ENCODE measurements at regions not wholly inside any gene's neighbourhood (a gene's known extent, or its start where the extent isn't known, plus 50 kb on each side); places are given as distances from the start of the nearest gene placed in this dataset.

DNA sequence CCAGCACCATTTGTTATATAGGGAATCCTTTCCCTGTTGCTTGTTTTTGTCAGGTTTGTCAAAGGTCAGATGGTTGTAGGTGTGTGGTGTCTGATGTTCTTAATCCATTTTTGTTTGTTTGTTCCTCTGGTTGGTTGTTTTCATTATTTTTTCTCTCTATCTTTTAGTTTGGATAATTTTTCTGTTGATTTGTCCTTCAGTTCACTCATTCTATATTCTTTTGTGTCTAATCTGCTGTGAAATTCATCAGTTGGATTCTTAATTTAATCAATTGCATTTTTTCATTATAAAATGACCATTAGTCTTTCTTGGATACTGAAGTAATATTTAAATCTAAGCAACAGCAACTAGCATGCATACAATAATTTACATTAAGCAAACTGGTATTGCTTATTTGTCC, 206.7 kb upstream of the TRIB2 start:
- TF ChIP-seq, protein P1, sequence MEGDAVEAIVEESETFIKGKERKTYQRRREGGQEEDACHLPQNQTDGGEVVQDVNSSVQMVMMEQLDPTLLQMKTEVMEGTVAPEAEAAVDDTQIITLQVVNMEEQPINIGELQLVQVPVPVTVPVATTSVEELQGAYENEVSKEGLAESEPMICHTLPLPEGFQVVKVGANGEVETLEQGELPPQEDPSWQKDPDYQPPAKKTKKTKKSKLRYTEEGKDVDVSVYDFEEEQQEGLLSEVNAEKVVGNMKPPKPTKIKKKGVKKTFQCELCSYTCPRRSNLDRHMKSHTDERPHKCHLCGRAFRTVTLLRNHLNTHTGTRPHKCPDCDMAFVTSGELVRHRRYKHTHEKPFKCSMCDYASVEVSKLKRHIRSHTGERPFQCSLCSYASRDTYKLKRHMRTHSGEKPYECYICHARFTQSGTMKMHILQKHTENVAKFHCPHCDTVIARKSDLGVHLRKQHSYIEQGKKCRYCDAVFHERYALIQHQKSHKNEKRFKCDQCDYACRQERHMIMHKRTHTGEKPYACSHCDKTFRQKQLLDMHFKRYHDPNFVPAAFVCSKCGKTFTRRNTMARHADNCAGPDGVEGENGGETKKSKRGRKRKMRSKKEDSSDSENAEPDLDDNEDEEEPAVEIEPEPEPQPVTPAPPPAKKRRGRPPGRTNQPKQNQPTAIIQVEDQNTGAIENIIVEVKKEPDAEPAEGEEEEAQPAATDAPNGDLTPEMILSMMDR (conservative IDR thresholded peaks at IDR 0.05; ENCODE audit: low read length): no peak
- H3K4me3 ChIP-seq (ENCODE audit: low read length): no peak overlapping the region
- DNase-seq (ENCODE audit: low read depth): no peak

DNA sequence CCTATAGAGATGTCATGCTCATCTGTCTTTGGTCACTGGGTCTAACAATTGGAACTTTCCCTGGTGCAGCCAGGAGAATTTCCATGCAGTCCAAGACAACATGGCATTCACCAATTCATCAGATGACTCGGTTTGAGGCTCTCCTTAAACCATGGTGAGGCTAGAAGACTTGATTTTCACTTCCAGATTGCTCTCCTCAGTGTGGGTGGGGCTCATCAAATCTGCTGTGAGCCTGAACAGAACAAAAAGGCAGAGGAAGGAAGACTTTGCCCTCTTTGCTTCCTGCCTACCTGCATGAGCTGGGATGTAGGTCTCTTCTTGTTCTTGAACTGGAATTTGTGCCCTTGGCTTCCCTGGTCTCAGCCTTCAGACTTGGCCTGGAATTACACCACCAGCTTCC, 203.4 kb upstream of the TRIB2 start:
- H3K4me3 ChIP-seq (ENCODE audit: low read length): no peak overlapping the region
- DNase-seq (ENCODE audit: low read depth): no peak
- TF ChIP-seq, protein P1 (conservative IDR thresholded peaks at IDR 0.05; ENCODE audit: low read length): no peak

DNA sequence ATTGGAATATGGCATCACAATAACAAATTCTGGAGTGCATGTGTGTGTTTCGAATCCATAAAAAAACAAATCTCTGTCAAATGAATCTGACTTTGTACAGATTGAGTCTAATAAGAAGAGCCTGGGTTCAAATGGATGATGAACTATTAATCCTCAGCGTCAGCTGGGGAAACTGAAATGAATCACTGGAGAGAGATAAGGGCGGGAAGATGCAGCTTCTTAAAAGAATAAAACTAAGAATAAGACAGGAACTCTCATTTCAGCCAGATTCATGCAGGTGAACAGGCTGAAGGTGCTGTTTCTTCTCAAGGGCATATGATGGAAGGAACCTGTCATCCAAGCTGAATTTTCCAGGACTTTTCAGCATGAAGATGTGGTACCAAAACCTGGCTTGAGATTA, 202.6 kb upstream of the TRIB2 start:
- TF ChIP-seq, protein P1 (conservative IDR thresholded peaks at IDR 0.05; ENCODE audit: low read length): no peak
- H3K4me3 ChIP-seq (ENCODE audit: low read length): no peak overlapping the region
- DNase-seq (ENCODE audit: low read depth): no peak

DNA sequence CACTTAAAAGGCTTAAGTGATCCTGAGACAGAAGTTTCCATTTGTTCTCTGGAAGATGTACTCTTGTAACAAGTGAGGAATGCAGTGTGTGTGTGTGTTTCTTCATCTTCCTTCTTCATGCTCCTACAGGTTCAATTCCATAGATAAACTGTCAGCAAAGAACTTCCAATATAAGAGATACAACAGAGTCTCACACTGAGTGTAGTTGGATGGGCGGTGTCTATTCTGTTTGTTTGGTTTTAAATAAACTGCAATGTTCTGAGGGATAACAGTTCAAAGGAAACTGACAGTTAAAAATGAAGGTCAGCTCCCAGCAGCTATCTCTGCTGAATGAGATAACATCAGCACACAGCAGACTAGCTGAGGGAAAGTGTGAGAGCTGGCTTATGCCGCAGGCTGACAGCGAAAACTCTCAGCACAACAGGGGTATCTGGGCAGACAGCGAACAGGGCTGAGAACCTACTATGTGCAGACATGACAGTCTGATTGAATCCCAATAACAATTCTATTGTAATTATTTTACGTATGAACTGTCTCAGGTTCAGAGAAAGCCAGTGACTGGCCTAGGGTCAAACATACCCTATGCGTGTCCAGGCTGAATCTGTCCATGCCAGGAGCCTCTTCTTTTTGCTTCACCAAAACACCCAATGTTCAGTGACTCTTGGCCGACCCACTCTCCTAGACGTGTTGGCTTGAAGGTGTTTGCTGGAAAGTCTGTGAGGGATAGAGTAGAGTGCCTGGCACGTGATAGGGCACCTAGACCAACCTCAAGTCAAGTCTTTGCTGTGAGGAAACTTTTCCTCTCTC, 201.9 kb upstream of the TRIB2 start:
- TF ChIP-seq, protein P1 (conservative IDR thresholded peaks at IDR 0.05; ENCODE audit: low read length): no peak
- H3K4me3 ChIP-seq (ENCODE audit: low read length): no peak overlapping the region
- no peak for DNase-seq (ENCODE audit: low read depth)

DNA sequence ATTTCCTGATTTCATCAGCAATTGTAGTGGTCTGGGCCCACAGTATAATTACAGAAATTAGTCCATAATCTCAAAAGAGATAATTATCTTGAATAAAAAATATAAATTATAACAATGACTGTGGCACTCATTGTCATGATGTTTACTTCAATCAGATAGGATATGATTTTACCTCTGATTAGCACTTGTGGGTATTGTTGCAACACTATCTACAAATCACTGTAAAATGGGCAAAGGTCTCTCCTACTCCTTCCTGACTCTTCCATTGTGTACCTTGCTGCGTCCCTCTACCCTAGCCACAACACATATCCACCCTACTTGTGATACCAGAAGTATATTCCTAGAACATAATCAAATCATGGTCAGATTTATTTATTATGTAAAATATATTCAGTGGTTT, 200.9 kb upstream of the TRIB2 start:
- no peak overlapping the region for H3K4me3 ChIP-seq (ENCODE audit: low read length)
- DNase-seq (ENCODE audit: low read depth): no peak
- TF ChIP-seq, protein P1 (conservative IDR thresholded peaks at IDR 0.05; ENCODE audit: low read length): no peak

DNA sequence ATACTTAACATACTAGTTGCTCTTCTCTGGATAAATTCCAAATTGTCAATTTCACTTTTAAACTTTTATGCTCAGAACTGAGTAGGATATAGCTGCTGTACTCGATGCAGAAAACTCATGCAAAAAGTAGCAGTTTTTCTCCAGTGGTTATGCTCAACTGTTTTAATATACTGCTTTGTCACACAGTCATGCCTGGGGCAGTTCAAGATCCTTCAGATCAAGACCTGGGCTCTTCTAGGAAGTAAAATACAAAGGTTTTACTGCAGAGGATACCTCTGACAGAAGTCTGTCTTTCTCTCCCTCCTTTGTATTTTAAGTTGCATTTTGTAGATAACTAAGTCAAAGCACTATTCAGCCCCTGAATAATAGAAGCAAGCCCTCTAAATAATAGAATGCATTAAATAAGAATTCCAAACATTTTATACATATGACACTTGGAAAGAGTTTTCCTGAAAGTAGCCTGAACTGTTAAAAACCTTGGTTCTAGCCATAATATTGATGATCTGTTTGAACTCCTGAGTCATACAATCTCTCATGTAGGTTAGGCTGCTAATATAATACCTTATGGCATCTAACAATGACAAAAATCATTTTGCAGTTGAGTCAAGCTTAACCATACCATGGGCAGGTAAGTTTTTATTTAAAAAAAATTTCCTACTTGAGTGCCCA, 183.3 kb upstream of the TRIB2 start:
- TF ChIP-seq, protein P1 (conservative IDR thresholded peaks at IDR 0.05; ENCODE audit: low read length): no peak
- H3K4me3 ChIP-seq (ENCODE audit: low read length): no peak overlapping the region
- no peak for DNase-seq (ENCODE audit: low read depth)

Data from AG10803 (cell line).